ENCODE measurements at regions not wholly inside any gene's neighbourhood (a gene's known extent, or its start where the extent isn't known, plus 50 kb on each side); places are given as distances from the start of the nearest gene placed in this dataset.

DNA sequence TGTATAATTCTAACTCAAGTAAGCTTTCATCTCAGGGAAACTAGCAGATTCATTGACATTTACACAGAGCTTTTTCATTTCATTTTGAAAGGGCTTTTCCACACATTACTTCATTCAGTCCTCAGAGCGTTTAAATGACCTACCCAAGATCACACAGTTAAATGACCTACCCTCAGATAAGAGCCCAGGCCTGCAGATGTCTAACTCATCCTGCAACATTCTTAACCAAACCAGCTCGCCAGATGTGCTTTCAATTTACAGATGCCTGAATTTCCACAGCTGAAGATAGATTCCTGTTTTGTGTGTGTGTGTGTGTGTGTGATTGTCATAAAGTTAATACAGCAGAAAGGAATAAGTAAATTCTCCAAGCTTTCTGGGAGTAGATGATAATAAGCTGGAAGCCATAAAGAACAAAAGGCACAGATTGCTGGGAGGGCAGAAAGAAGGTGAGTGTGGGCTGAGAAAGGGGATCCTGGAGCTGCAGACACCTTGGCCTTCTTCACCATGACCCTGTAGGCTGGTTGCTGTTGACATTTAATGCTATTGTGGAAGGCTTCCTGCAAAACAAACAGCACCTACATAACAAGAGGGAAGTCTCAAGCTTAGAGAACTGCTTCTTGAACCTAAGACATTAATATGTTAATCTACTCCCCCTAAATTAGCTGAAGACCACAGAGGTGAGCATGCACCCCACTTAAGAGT is 489.7 kb upstream of the CELF2 start (continued):
- TF ChIP-seq, protein P1, sequence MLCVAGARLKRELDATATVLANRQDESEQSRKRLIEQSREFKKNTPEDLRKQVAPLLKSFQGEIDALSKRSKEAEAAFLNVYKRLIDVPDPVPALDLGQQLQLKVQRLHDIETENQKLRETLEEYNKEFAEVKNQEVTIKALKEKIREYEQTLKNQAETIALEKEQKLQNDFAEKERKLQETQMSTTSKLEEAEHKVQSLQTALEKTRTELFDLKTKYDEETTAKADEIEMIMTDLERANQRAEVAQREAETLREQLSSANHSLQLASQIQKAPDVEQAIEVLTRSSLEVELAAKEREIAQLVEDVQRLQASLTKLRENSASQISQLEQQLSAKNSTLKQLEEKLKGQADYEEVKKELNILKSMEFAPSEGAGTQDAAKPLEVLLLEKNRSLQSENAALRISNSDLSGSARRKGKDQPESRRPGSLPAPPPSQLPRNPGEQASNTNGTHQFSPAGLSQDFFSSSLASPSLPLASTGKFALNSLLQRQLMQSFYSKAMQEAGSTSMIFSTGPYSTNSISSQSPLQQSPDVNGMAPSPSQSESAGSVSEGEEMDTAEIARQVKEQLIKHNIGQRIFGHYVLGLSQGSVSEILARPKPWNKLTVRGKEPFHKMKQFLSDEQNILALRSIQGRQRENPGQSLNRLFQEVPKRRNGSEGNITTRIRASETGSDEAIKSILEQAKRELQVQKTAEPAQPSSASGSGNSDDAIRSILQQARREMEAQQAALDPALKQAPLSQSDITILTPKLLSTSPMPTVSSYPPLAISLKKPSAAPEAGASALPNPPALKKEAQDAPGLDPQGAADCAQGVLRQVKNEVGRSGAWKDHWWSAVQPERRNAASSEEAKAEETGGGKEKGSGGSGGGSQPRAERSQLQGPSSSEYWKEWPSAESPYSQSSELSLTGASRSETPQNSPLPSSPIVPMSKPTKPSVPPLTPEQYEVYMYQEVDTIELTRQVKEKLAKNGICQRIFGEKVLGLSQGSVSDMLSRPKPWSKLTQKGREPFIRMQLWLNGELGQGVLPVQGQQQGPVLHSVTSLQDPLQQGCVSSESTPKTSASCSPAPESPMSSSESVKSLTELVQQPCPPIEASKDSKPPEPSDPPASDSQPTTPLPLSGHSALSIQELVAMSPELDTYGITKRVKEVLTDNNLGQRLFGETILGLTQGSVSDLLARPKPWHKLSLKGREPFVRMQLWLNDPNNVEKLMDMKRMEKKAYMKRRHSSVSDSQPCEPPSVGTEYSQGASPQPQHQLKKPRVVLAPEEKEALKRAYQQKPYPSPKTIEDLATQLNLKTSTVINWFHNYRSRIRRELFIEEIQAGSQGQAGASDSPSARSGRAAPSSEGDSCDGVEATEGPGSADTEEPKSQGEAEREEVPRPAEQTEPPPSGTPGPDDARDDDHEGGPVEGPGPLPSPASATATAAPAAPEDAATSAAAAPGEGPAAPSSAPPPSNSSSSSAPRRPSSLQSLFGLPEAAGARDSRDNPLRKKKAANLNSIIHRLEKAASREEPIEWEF (IDR thresholded peaks at IDR 0.05; ENCODE audit: insufficient replicate concordance, low read depth, low read length), result no peak
- TF ChIP-seq KAT2A (conservative IDR thresholded peaks at IDR 0.05; ENCODE audit: control insufficient read depth, low read depth, low read length) (no peak), STAT1 (conservative IDR thresholded peaks at IDR 0.05) (no peak), SMC3 (IDR thresholded peaks at IDR 0.05; ENCODE audit: borderline replicate concordance, low read length) (no peak), SREBF2 (IDR thresholded peaks at IDR 0.05; ENCODE audit: low read length) (no peak), ZNF384 (IDR thresholded peaks at IDR 0.05; ENCODE audit: borderline replicate concordance, low read depth, low read length) (no peak), SRF (IDR thresholded peaks at IDR 0.05; ENCODE audit: low read depth in 2 of 2, low read length in 2 of 2) (no peak), SP1 (IDR thresholded peaks at IDR 0.05; ENCODE audit: low read depth, low read length) (no peak), NFXL1 (IDR thresholded peaks at IDR 0.05; ENCODE audit: borderline replicate concordance) (no peak)
